ENCODE measurements at regions not wholly inside any gene's neighbourhood (a gene's known extent, or its start where the extent isn't known, plus 50 kb on each side); places are given as distances from the start of the nearest gene placed in this dataset.
A peak's percentile ranks its signal among the peaks of the same experiment; 100 is the strongest.

- H3K4me3 ChIP-seq (ENCODE audit: low read length): no peak overlapping the region
- peak; percentile 83 for DNase-seq (ENCODE audit: low read depth)
- TF ChIP-seq, protein P1, sequence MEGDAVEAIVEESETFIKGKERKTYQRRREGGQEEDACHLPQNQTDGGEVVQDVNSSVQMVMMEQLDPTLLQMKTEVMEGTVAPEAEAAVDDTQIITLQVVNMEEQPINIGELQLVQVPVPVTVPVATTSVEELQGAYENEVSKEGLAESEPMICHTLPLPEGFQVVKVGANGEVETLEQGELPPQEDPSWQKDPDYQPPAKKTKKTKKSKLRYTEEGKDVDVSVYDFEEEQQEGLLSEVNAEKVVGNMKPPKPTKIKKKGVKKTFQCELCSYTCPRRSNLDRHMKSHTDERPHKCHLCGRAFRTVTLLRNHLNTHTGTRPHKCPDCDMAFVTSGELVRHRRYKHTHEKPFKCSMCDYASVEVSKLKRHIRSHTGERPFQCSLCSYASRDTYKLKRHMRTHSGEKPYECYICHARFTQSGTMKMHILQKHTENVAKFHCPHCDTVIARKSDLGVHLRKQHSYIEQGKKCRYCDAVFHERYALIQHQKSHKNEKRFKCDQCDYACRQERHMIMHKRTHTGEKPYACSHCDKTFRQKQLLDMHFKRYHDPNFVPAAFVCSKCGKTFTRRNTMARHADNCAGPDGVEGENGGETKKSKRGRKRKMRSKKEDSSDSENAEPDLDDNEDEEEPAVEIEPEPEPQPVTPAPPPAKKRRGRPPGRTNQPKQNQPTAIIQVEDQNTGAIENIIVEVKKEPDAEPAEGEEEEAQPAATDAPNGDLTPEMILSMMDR (IDR thresholded peaks at IDR 0.05; ENCODE audit: insufficient read depth, low read depth, low read length, missing control alignments): no peak
Measured at GRCh38 chr7:124566583-124566982, 199.0 kb downstream of the GPR37 start.

DNA sequence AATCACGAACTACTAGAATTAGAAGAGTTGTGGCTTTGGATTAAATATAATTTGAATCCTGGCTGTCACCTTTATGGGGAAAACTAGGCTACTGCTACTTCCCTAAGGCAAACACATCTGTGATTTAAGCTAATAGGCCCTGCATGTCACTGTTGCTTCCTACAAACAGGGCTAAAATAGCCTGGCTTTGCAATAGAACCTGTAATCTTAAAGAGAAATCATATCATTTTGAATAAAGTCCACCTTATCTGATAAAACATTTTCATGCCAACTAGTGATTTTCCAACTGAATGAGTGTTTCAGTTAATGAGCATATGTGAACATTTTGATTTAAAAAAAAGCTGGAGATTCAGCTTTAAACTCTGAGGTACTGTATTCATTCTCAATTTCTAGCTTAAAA, 208.0 kb downstream of the GPR37 start:
- TF ChIP-seq, protein P1 (IDR thresholded peaks at IDR 0.05; ENCODE audit: insufficient read depth, low read depth, low read length, missing control alignments): no peak

GRCh38 chr7:124557101-124557500, 208.5 kb downstream of the GPR37 start:
- no peak overlapping the region for H3K4me3 ChIP-seq (ENCODE audit: low read length)
- DNase-seq (ENCODE audit: low read depth): no peak
- TF ChIP-seq, protein P1 (IDR thresholded peaks at IDR 0.05; ENCODE audit: insufficient read depth, low read depth, low read length, missing control alignments): no peak

More for the DNA sequence above, 208.0 kb downstream of the GPR37 start:
- DNase-seq (ENCODE audit: low read depth): no peak
- no peak overlapping the region for H3K4me3 ChIP-seq (ENCODE audit: low read length)

DNA sequence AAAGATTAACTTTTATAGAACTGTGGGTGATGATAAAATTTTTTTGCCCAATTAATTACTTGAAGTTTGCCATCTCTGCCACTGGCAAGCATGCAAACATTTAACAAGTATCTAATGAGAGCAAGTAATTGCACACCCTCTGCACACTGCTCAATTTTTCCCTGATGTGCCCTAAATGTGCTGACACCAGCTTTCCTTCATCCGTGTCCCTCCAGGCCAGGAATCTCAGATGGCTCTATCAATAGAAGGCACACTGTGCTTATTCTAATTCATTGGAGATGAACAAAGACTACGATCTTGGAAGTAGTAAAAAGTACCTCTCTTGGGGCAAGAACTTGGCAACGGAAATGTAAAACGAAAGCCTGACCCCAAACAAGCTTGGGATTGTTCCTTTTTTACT, 212.1 kb downstream of the GPR37 start:
- TF ChIP-seq, protein P1 (IDR thresholded peaks at IDR 0.05; ENCODE audit: insufficient read depth, low read depth, low read length, missing control alignments): no peak
- DNase-seq (ENCODE audit: low read depth): no peak
- H3K4me3 ChIP-seq (ENCODE audit: low read length): no peak overlapping the region

- H3K4me3 ChIP-seq (ENCODE audit: low read length): no peak overlapping the region
- DNase-seq (ENCODE audit: low read depth): no peak
- TF ChIP-seq, protein P1 (IDR thresholded peaks at IDR 0.05; ENCODE audit: insufficient read depth, low read depth, low read length, missing control alignments): no peak
Measured at GRCh38 chr7:124552217-124552616, 213.4 kb downstream of the GPR37 start.

DNA sequence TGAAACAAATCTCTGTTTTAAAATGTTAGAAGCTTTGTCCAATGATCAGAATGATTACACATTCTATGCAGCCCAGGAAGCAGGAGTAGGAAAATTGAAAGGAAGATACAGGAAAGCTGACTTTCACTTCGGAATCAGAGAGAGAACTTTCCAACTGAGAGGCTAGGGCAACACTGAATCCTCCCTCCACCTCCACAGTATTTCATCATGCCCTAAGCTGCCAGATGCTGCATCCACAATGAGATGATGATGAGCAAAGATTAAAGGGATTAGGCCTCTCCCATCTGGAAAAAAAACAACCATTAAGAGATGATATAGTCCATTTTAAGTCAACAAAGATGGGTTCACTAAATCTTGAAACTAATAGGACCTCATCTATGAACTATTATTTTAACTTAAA, 215.6 kb downstream of the GPR37 start:
- H3K4me3 ChIP-seq (ENCODE audit: low read length): no peak overlapping the region
- DNase-seq (ENCODE audit: low read depth): no peak
- TF ChIP-seq, protein P1 (IDR thresholded peaks at IDR 0.05; ENCODE audit: insufficient read depth, low read depth, low read length, missing control alignments): no peak

GRCh38 chr7:124542476-124542875, 223.1 kb downstream of the GPR37 start:
- DNase-seq (ENCODE audit: low read depth): no peak
- TF ChIP-seq, protein P1 (IDR thresholded peaks at IDR 0.05; ENCODE audit: insufficient read depth, low read depth, low read length, missing control alignments): no peak
- no peak overlapping the region for H3K4me3 ChIP-seq (ENCODE audit: low read length)

All from epithelial cell of esophagus (primary cell).